ENCODE measurements at regions not wholly inside any gene's neighbourhood (a gene's known extent, or its start where the extent isn't known, plus 50 kb on each side); places are given as distances from the start of the nearest gene placed in this dataset.

- Histone ChIP-seq H3K4me1 (ENCODE audit: insufficient read depth, low read length) (peaks cover 16% of the 10 kb centered on the region), H3K27me3 (ENCODE audit: low read length) (no peaks in the 10 kb centered on the region), H3K9ac (ENCODE audit: low read length) (no peak overlapping the region), H3K4me2 (ENCODE audit: low read length) (no peak overlapping the region), H3K9me3 (ENCODE audit: low read length) (no peaks in the 10 kb centered on the region), H3K9me2 (replicated peaks; ENCODE audit: low read length) (no peaks in the 10 kb centered on the region), H3K79me2 (ENCODE audit: low read length) (no peaks in the 10 kb centered on the region), H3F3A (ENCODE audit: low read length, unreplicated experiment) (no peaks in the 10 kb centered on the region), H3K4me3 (ENCODE audit: low read length) (no peak overlapping the region), H3K36me3 (ENCODE audit: low read depth, low read length) (no peaks in the 10 kb centered on the region), H2AFZ (ENCODE audit: low read length) (no peak overlapping the region), H3K27ac (ENCODE audit: low read length) (no peak overlapping the region), H4K20me1 (ENCODE audit: low read length) (no peaks in the 10 kb centered on the region)
- no peak for DNase-seq
- no TSS peak for BruUV-seq (replicated peaks)
- intact Hi-C loops (cut with micrococcal nuclease), result loop anchor here (5.0 kb wide), 1 partner anchor 258 kb away; no protein-coding TSS in a partner anchor
- CTCF ChIA-PET, result interaction anchor here (0.7 kb wide), 1 partner anchor 260 kb away, joined by 3 read pairs; no protein-coding TSS in a partner anchor
- ATAC-seq, result no peak
- POLR2A ChIA-PET (ENCODE audit: unreplicated experiment), result no interaction called here
- no peak for TF ChIP-seq EZH2phosphoT487 (IDR thresholded peaks at IDR 0.05; ENCODE audit: borderline replicate concordance, low read length)
- no peak for TF ChIP-seq CTCF (conservative IDR thresholded peaks at IDR 0.05; ENCODE audit: low read depth, low read length)
- no peak for TF ChIP-seq EZH2 (IDR thresholded peaks at IDR 0.05; ENCODE audit: low read length, unreplicated experiment)
Observed at GRCh38 chr5:20055301-20055700, 67.3 kb upstream of the CDH18 start.

- Histone ChIP-seq H3K4me2 (ENCODE audit: low read length) (no peak overlapping the region), H3F3A (ENCODE audit: low read length, unreplicated experiment) (no peaks in the 10 kb centered on the region), H3K4me1 (ENCODE audit: insufficient read depth, low read length) (peaks cover 20% of the 10 kb centered on the region), H3K27me3 (ENCODE audit: low read length) (no peaks in the 10 kb centered on the region), H3K9ac (ENCODE audit: low read length) (no peak overlapping the region), H4K20me1 (ENCODE audit: low read length) (no peaks in the 10 kb centered on the region), H3K9me3 (ENCODE audit: low read length) (no peaks in the 10 kb centered on the region), H3K27ac (ENCODE audit: low read length) (peak overlapping the region; percentile 19), H3K36me3 (ENCODE audit: low read depth, low read length) (no peaks in the 10 kb centered on the region), H3K4me3 (ENCODE audit: low read length) (no peak overlapping the region), H3K9me2 (replicated peaks; ENCODE audit: low read length) (no peaks in the 10 kb centered on the region), H2AFZ (ENCODE audit: low read length) (no peak overlapping the region), H3K79me2 (ENCODE audit: low read length) (no peaks in the 10 kb centered on the region)
- ChIA-PET POLR2A (ENCODE audit: unreplicated experiment) (no interaction called here), CTCF (interaction anchor here (0.5 kb wide), 1 partner anchor 523 kb away, joined by 4 read pairs; no protein-coding TSS in a partner anchor)
- BruUV-seq (replicated peaks), result no TSS peak
- no peak for TF ChIP-seq CTCF (conservative IDR thresholded peaks at IDR 0.05; ENCODE audit: low read depth, low read length)
- TF ChIP-seq EZH2 (IDR thresholded peaks at IDR 0.05; ENCODE audit: low read length, unreplicated experiment), result no peak
- no peak for TF ChIP-seq EZH2phosphoT487 (IDR thresholded peaks at IDR 0.05; ENCODE audit: borderline replicate concordance, low read length)
- ATAC-seq (peak; percentile 82), DNase-seq (peak; percentile 48)
- intact Hi-C loops (cut with micrococcal nuclease), result loop anchor here (5.0 kb wide), 1 partner anchor 43 kb away; no protein-coding TSS in a partner anchor
Observed at GRCh38 chr5:20050262-20050661, 62.3 kb upstream of the CDH18 start.

GRCh38 chr5:20044460-20044859 is 56.5 kb upstream of the CDH18 start:
- intact Hi-C loops (cut with micrococcal nuclease), result no loop called here
- Histone ChIP-seq H3F3A (ENCODE audit: low read length, unreplicated experiment) (no peaks in the 10 kb centered on the region), H3K27me3 (ENCODE audit: low read length) (no peaks in the 10 kb centered on the region), H3K9ac (ENCODE audit: low read length) (no peak overlapping the region), H4K20me1 (ENCODE audit: low read length) (no peaks in the 10 kb centered on the region), H3K4me2 (ENCODE audit: low read length) (no peak overlapping the region), H3K9me3 (ENCODE audit: low read length) (no peaks in the 10 kb centered on the region), H3K4me3 (ENCODE audit: low read length) (no peak overlapping the region), H3K79me2 (ENCODE audit: low read length) (no peaks in the 10 kb centered on the region), H3K27ac (ENCODE audit: low read length) (no peak overlapping the region), H2AFZ (ENCODE audit: low read length) (no peak overlapping the region), H3K4me1 (ENCODE audit: insufficient read depth, low read length) (peaks cover 15% of the 10 kb centered on the region), H3K36me3 (ENCODE audit: low read depth, low read length) (no peaks in the 10 kb centered on the region), H3K9me2 (replicated peaks; ENCODE audit: low read length) (no peaks in the 10 kb centered on the region)
- ChIA-PET POLR2A (ENCODE audit: unreplicated experiment) (no interaction called here), CTCF (no interaction called here)
- ATAC-seq, result no peak
- DNase-seq, result no peak
- TF ChIP-seq EZH2phosphoT487 (IDR thresholded peaks at IDR 0.05; ENCODE audit: borderline replicate concordance, low read length) (no peak), CTCF (conservative IDR thresholded peaks at IDR 0.05; ENCODE audit: low read depth, low read length) (no peak), EZH2 (IDR thresholded peaks at IDR 0.05; ENCODE audit: low read length, unreplicated experiment) (no peak)
- no TSS peak for BruUV-seq (replicated peaks)
